ENCODE measurements at regions not wholly inside any gene's neighbourhood (a gene's known extent, or its start where the extent isn't known, plus 50 kb on each side); places are given as distances from the start of the nearest gene placed in this dataset.
"Not testable (repeated sequence)": the region's sequence is repeated elsewhere in the genome, so short reads cannot be mapped to it uniquely, and the experiment has no call there.

GRCh38 chr7:69516238-69516820, 81.9 kb upstream of the AUTS2 start:
- DNase-seq (ENCODE audit: low read depth): no peak

DNA sequence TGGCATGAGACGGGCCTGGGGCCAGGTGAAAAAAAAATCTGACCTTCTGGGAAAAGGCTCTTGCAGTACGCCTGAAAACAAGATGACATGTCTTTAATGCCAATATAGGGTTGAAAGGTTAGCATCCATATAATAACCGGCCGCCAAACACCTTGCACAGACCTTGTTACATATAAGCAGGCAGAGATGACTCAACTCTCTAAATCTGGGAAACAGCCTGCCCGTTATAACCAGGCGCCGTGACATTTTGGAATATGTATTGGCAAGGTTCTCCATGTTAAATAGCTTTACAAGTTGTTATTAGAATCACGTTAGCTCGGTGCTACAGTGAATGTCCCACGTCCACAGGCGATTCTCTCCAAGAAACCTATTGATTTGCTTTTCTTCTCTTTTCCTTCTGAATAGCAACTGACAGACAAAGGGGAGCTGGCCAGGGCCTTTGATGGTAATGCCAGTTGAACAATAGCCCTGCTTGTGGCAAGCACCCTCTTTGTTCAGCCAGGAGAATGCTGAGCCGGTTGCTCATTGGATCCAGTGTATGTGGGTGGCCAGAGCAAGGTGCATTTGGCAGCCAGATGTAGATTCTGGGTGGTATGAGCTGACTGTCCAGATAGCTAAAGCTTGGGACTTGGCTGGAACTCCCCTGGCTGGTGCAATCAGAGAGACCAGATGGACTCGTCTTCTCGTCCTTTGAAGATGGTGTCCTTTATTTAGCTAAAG, 80.1 kb upstream of the AUTS2 start:
- DNase-seq (ENCODE audit: low read depth): no peak

DNA sequence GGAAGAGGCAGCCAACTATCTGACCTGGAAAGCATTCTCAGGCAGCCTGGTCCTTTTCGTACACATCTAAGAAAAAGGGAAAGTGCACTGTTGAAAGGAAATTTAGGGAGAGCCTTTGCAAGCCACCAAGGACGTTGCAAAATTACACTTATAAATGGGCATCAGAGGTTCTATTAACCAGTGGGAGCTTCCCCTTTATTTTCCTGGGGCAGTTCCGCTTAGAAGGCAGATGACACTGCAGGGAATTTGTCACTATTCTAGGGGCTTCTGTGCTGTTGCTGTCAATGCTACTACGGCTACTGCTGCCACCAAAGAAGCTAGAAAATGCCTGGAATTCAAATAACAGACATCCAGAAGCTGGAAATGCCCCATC, 79.6 kb upstream of the AUTS2 start:
- DNase-seq (ENCODE audit: low read depth): no peak

- DNase-seq (ENCODE audit: low read depth): no peak
Measured at GRCh38 chr7:69526570-69526969, 71.7 kb upstream of the AUTS2 start.

DNA sequence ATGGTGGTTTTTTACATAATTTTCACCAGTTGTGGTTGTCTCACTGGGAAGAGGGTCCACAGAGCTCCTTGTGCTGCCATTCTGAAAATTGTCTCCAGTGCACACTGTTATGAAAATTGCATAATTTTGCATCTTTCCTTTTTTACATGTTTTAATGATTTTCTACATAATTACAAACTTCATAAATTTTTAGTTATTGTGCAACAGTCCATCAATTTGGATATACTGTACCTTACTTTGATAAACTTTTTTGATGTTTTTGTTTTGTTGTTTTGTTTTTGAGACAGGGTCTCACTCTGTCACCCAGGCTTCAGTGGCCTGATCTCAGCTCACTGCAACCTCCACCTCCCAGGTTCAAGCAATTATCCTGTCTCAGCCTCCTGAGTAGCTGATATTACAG, 70.6 kb upstream of the AUTS2 start:
- DNase-seq (ENCODE audit: low read depth): no peak

GRCh38 chr7:69531050-69531449, 67.2 kb upstream of the AUTS2 start:
- no peak for DNase-seq (ENCODE audit: low read depth)

DNA sequence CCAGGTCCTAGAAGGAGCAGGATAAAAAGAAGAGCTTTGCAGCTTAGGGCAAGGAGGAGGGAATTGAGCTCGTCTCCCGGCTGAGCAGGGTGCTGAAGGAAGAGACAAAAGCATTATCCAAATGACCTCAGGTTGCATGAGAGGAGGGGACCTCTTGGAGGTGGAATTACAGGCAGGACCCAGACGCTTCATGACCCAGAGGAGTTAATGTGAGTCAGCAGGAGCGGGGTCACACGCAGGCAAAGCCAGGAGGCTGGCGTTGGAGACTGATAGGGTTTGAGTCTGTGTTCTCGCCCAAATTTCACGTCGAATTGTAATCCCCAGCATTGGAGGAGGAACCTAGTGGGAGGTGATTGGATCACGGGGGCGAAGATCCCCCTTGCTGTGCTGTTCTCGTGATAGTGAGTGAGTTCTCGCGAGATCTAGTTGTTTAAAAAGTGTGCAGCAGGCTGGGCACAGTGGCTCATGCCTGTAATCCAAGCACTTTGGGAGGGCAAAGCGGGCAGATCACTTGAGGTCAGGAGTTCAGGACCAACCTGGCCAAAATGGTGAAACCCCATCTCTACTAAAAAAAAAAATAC, 63.7 kb upstream of the AUTS2 start:
- DNase-seq (ENCODE audit: low read depth): no peak

GRCh38 chr7:69537691-69538090, 60.6 kb upstream of the AUTS2 start:
- DNase-seq (ENCODE audit: low read depth): no peak

DNA sequence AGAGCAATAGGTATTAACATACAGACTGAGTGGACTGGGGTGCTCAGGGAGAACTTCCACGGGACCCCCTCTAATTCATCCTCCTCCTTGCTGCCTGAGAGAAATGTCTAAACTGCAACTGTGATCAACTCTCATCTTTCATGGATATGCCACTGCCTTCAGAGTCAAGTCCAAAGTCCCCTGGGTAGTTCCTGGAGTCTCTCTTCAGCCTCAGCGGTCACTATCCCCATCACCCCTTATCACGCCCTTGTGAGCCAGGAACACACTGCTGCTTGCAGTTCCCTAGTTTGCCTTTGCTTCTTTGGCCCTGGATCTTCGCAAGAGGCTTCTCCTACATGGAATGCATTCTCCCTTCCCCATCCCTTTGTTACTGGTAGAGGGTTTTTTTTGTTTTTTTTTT, 58.7 kb upstream of the AUTS2 start:
- DNase-seq (ENCODE audit: low read depth): no peak

DNA sequence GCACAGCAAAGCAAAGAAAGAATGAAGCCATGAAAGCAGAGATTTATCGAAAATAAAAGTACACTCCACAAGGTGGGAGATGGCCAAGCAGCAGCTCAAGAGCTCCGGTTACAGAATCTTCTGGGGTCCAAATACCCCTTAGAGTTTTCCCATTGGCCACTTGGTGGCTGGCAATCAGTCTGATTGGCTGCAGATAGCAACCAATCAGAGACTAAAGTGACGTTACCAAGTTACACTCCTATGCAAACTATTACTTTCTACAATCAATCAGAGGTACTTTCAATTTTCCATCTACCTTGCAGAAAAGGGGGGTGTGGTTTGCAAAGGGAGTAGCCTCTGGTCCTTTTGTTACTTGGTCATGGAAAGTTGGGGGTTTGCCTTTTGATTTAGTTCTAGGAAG, 58.0 kb upstream of the AUTS2 start:
- no peak for DNase-seq (ENCODE audit: low read depth)

GRCh38 chr7:69541779-69542432, 56.4 kb upstream of the AUTS2 start:
- not testable (repeated sequence) for DNase-seq (ENCODE audit: low read depth)

GRCh38 chr7:69545175-69545574, 53.1 kb upstream of the AUTS2 start:
- DNase-seq (ENCODE audit: low read depth): no peak
